ENCODE measurements at regions not wholly inside any gene's neighbourhood (a gene's known extent, or its start where the extent isn't known, plus 50 kb on each side); places are given as distances from the start of the nearest gene placed in this dataset.

DNA sequence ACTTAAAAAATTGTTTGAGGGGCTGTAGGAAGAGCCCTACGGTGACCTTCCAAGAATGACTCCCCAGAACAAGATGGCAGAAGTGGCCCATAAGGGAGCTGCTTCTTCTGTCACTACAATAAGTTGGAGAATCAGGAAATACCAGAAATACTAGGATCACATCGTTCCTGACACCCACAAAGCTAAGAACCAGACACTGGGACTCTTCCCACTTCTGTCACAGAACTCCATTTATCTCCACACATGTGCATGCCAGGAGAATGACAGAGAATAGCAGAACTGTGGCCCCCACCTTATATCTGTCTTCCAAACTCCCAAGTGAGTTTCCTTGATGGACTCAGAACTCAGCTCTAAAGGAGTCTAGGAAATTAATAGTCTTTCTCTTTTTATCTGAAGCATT is 54.6 kb upstream of the UBR2 start:
- in situ Hi-C loops (cut with MboI; ENCODE audit: low pct_ligation_motif_present in 1 of 4, low pct_unique_long_range_greater_than_20kb in 1 of 4, low sequenced_read_pairs in 3 of 4), result no loop called here
- H3K4me1 ChIP-seq, result no peaks in the 10 kb centered on the region
- no peaks in the 10 kb centered on the region for H3K9me3 ChIP-seq
- TF ChIP-seq EP300 (IDR thresholded peaks at IDR 0.05; ENCODE audit: low read depth) (no peak), POLR2A (IDR thresholded peaks at IDR 0.05) (no peak), POLR2AphosphoS5 (IDR thresholded peaks at IDR 0.05) (no peak)
- TF ChIP-seq, protein P1, sequence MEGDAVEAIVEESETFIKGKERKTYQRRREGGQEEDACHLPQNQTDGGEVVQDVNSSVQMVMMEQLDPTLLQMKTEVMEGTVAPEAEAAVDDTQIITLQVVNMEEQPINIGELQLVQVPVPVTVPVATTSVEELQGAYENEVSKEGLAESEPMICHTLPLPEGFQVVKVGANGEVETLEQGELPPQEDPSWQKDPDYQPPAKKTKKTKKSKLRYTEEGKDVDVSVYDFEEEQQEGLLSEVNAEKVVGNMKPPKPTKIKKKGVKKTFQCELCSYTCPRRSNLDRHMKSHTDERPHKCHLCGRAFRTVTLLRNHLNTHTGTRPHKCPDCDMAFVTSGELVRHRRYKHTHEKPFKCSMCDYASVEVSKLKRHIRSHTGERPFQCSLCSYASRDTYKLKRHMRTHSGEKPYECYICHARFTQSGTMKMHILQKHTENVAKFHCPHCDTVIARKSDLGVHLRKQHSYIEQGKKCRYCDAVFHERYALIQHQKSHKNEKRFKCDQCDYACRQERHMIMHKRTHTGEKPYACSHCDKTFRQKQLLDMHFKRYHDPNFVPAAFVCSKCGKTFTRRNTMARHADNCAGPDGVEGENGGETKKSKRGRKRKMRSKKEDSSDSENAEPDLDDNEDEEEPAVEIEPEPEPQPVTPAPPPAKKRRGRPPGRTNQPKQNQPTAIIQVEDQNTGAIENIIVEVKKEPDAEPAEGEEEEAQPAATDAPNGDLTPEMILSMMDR (IDR thresholded peaks at IDR 0.05), result no peak
- no peaks in the 10 kb centered on the region for H3K36me3 ChIP-seq
- H3K4me3 ChIP-seq, result no peak overlapping the region
- 85% methylated on average over 2 of the region's 2 CpGs; no CpG with 5 or more reads in 1 of the 2 donors for WGBS, 2 donors (ENCODE audit: low coverage in 1 of 2)
- DNase-seq, result no peak
- intact Hi-C loops (cut with DNase I; ENCODE audit: low total_unique reads), result no loop called here
- no peaks in the 10 kb centered on the region for H3K27me3 ChIP-seq
- H3K27ac ChIP-seq, result no peak overlapping the region

- in situ Hi-C loops (cut with MboI; ENCODE audit: low pct_ligation_motif_present in 1 of 4, low pct_unique_long_range_greater_than_20kb in 1 of 4, low sequenced_read_pairs in 3 of 4) (no loop called here), intact Hi-C loops (cut with DNase I; ENCODE audit: low total_unique reads) (no loop called here)
- peak overlapping the region in 2 of 4 donors; percentile 33 to 40 for H3K27ac ChIP-seq
- peak in 2 of 3 donors; percentile 32 to 43 for TF ChIP-seq POLR2AphosphoS5 (IDR thresholded peaks at IDR 0.05)
- TF ChIP-seq, protein P1 (IDR thresholded peaks at IDR 0.05), result no peak
- no peak for TF ChIP-seq POLR2A (IDR thresholded peaks at IDR 0.05)
- no peak for TF ChIP-seq EP300 (IDR thresholded peaks at IDR 0.05; ENCODE audit: low read depth)
- 61 to 67% methylated on average over 1 of the region's 1 CpG for WGBS, 2 donors (ENCODE audit: low coverage in 1 of 2)
- H3K27me3 ChIP-seq, result no peaks in the 10 kb centered on the region
- H3K9me3 ChIP-seq, result no peaks in the 10 kb centered on the region
- H3K36me3 ChIP-seq, result no peaks in the 10 kb centered on the region
- DNase-seq, result no peak
- H3K4me3 ChIP-seq, result no peak overlapping the region
- H3K4me1 ChIP-seq, result no peaks in the 10 kb centered on the region
Observed at GRCh38 chr6:42507901-42508300, 55.9 kb upstream of the UBR2 start.

DNA sequence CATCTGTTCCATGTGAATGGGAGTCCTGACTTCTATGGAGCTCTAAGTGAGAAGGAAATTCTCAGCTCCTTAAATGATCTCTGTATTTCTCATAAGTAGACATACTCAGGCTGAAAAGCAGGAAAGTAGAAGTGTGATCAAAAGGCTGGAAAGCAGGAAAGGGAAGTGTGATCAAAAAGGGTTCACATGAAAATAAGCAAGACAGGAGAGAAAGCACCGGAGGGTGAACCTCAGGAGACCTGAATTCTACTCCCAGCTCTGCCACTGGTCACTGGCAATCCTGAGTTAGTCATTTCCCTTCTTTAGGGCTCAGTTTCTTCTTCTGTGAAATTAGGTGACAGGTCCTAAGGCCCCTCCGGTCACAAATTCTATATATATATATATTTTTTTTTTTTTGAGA is 55.5 kb upstream of the TRERF1 start:
- Histone ChIP-seq H3K27me3 (no peaks in the 10 kb centered on the region), H3K27ac (peak overlapping the region in 2 of 4 donors; percentile 33 to 36), H3K4me1 (no peaks in the 10 kb centered on the region), H3K4me3 (no peak overlapping the region), H3K36me3 (no peaks in the 10 kb centered on the region), H3K9me3 (no peaks in the 10 kb centered on the region)
- in situ Hi-C loops (cut with MboI; ENCODE audit: low pct_ligation_motif_present in 1 of 4, low pct_unique_long_range_greater_than_20kb in 1 of 4, low sequenced_read_pairs in 3 of 4) (no loop called here), intact Hi-C loops (cut with DNase I; ENCODE audit: low total_unique reads) (no loop called here)
- no peak for DNase-seq
- 50 to 62% methylated on average over 2 of the region's 2 CpGs for WGBS, 2 donors (ENCODE audit: low coverage in 1 of 2)
- TF ChIP-seq POLR2AphosphoS5 (IDR thresholded peaks at IDR 0.05) (no peak), POLR2A (IDR thresholded peaks at IDR 0.05) (no peak)
- TF ChIP-seq, protein P1 (IDR thresholded peaks at IDR 0.05), result no peak

DNA sequence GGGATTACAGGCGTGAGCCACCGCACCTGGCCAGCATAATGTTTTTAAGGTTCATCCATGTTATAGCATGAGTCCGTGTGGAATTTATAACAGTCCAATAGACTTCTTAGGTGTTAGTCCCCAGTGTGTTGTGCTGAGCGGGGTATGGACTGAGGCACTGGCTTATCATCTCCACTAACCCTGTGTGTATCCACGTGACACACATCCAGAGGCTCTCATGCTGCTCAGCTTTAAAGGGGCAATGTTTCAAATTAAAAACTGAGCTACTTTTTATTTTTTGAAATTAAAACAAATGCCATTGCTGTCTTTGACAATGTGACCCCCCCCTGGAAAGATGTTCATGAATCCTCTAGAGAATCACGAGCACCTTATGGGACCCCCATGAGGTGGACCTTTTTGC is 54.3 kb upstream of the TRERF1 start:
- no peak overlapping the region for H3K27ac ChIP-seq
- no peaks in the 10 kb centered on the region for H3K4me1 ChIP-seq
- no peak for DNase-seq
- no peaks in the 10 kb centered on the region for H3K36me3 ChIP-seq
- no peaks in the 10 kb centered on the region for H3K27me3 ChIP-seq
- TF ChIP-seq POLR2A (IDR thresholded peaks at IDR 0.05) (no peak), EP300 (IDR thresholded peaks at IDR 0.05; ENCODE audit: low read depth) (no peak), POLR2AphosphoS5 (IDR thresholded peaks at IDR 0.05) (no peak)
- TF ChIP-seq, protein P1 (IDR thresholded peaks at IDR 0.05), result no peak
- intact Hi-C loops (cut with DNase I; ENCODE audit: low total_unique reads), result no loop called here
- 87 to 90% methylated on average over 4 to 6 of the region's 6 CpGs for WGBS, 2 donors (ENCODE audit: low coverage in 1 of 2)
- in situ Hi-C loops (cut with MboI; ENCODE audit: low pct_ligation_motif_present in 1 of 4, low pct_unique_long_range_greater_than_20kb in 1 of 4, low sequenced_read_pairs in 3 of 4), result no loop called here
- H3K4me3 ChIP-seq, result no peak overlapping the region
- H3K9me3 ChIP-seq, result no peaks in the 10 kb centered on the region

Data from transverse colon (tissue), 4 donors.